ENCODE measurements at regions not wholly inside any gene's neighbourhood (a gene's known extent, or its start where the extent isn't known, plus 50 kb on each side); places are given as distances from the start of the nearest gene placed in this dataset.

GRCh38 chr11:28729339-28729738, 621.2 kb downstream of the METTL15 start:
- Histone ChIP-seq H3K36me3 (ENCODE audit: control insufficient read depth, insufficient read depth, low read length) (no peaks in the 10 kb centered on the region), H3K4me1 (no peaks in the 10 kb centered on the region), H3K4me3 (ENCODE audit: low read depth, low read length) (no peak overlapping the region), H3K27me3 (replicated peaks; ENCODE audit: control insufficient read depth, insufficient read depth, low read length) (no peaks in the 10 kb centered on the region), H3K9me3 (no peaks in the 10 kb centered on the region)
- Mint-ChIP-seq H3K4me3 (ENCODE audit: unreplicated experiment) (no peak overlapping the region), H3K4me1 (ENCODE audit: low read depth, unreplicated experiment) (peaks cover 8% of the 10 kb centered on the region), H3K9me3 (ENCODE audit: unreplicated experiment) (peaks cover 25% of the 10 kb centered on the region), H3K27ac (ENCODE audit: unreplicated experiment) (no peak overlapping the region), H3K36me3 (ENCODE audit: insufficient read depth, unreplicated experiment) (no peaks in the 10 kb centered on the region), H3K27me3 (ENCODE audit: insufficient read depth, unreplicated experiment) (no peaks in the 10 kb centered on the region)
- CTCF ChIA-PET, result no interaction called here
- BruUV-seq (replicated peaks), result no TSS peak
- intact Hi-C loops (cut with micrococcal nuclease; ENCODE audit: unreplicated experiment), result no loop called here
- DNase-seq, result no peak
- no peak for TF ChIP-seq CTCF (IDR thresholded peaks at IDR 0.05; ENCODE audit: insufficient read depth in 1 of 2, low read depth in 1 of 2, low read length in 1 of 2, severe bottlenecking in 1 of 2, unreplicated experiment in 1 of 2)
- POLR2A ChIA-PET, result no interaction called here

GRCh38 chr11:28728666-28729065, 620.5 kb downstream of the METTL15 start:
- Histone ChIP-seq H3K4me3 (ENCODE audit: low read depth, low read length) (no peak overlapping the region), H3K9me3 (no peaks in the 10 kb centered on the region), H3K4me1 (no peaks in the 10 kb centered on the region), H3K27me3 (replicated peaks; ENCODE audit: control insufficient read depth, insufficient read depth, low read length) (no peaks in the 10 kb centered on the region), H3K36me3 (ENCODE audit: control insufficient read depth, insufficient read depth, low read length) (no peaks in the 10 kb centered on the region)
- Mint-ChIP-seq H3K4me3 (ENCODE audit: unreplicated experiment) (no peak overlapping the region), H3K36me3 (ENCODE audit: insufficient read depth, unreplicated experiment) (no peaks in the 10 kb centered on the region), H3K9me3 (ENCODE audit: unreplicated experiment) (peaks cover 25% of the 10 kb centered on the region), H3K27me3 (ENCODE audit: insufficient read depth, unreplicated experiment) (no peaks in the 10 kb centered on the region), H3K27ac (ENCODE audit: unreplicated experiment) (no peak overlapping the region), H3K4me1 (ENCODE audit: low read depth, unreplicated experiment) (peaks cover 8% of the 10 kb centered on the region)
- DNase-seq, result no peak
- POLR2A ChIA-PET, result no interaction called here
- intact Hi-C loops (cut with micrococcal nuclease; ENCODE audit: unreplicated experiment), result no loop called here
- no peak for TF ChIP-seq CTCF (IDR thresholded peaks at IDR 0.05; ENCODE audit: insufficient read depth in 1 of 2, low read depth in 1 of 2, low read length in 1 of 2, severe bottlenecking in 1 of 2, unreplicated experiment in 1 of 2)
- CTCF ChIA-PET, result interaction anchor here (0.7 kb wide), 1 partner anchor 484 kb away, joined by 3 read pairs; no protein-coding TSS in a partner anchor
- BruUV-seq (replicated peaks), result no TSS peak

- ChIA-PET CTCF (interaction anchor here (1.1 kb wide), 1 partner anchor 133 kb away, joined by 4 read pairs; no protein-coding TSS in a partner anchor), POLR2A (no interaction called here)
- Histone ChIP-seq H3K27me3 (replicated peaks; ENCODE audit: control insufficient read depth, insufficient read depth, low read length) (no peaks in the 10 kb centered on the region), H3K36me3 (ENCODE audit: control insufficient read depth, insufficient read depth, low read length) (no peaks in the 10 kb centered on the region), H3K4me1 (no peaks in the 10 kb centered on the region), H3K4me3 (ENCODE audit: low read depth, low read length) (no peak overlapping the region), H3K9me3 (no peaks in the 10 kb centered on the region)
- DNase-seq, result no peak
- Mint-ChIP-seq H3K4me1 (ENCODE audit: low read depth, unreplicated experiment) (peaks cover 8% of the 10 kb centered on the region), H3K27ac (ENCODE audit: unreplicated experiment) (no peak overlapping the region), H3K27me3 (ENCODE audit: insufficient read depth, unreplicated experiment) (no peaks in the 10 kb centered on the region), H3K4me3 (ENCODE audit: unreplicated experiment) (no peak overlapping the region), H3K36me3 (ENCODE audit: insufficient read depth, unreplicated experiment) (no peaks in the 10 kb centered on the region), H3K9me3 (ENCODE audit: unreplicated experiment) (peaks cover 15% of the 10 kb centered on the region)
- BruUV-seq (replicated peaks), result no TSS peak
- TF ChIP-seq CTCF (IDR thresholded peaks at IDR 0.05; ENCODE audit: insufficient read depth in 1 of 2, low read depth in 1 of 2, low read length in 1 of 2, severe bottlenecking in 1 of 2, unreplicated experiment in 1 of 2), result no peak
- intact Hi-C loops (cut with micrococcal nuclease; ENCODE audit: unreplicated experiment), result no loop called here
Measured at GRCh38 chr11:28727254-28727653, 619.1 kb downstream of the METTL15 start.

Measured in Caco-2 (cell line).